ENCODE measurements at regions not wholly inside any gene's neighbourhood (a gene's known extent, or its start where the extent isn't known, plus 50 kb on each side); places are given as distances from the start of the nearest gene placed in this dataset.

DNA sequence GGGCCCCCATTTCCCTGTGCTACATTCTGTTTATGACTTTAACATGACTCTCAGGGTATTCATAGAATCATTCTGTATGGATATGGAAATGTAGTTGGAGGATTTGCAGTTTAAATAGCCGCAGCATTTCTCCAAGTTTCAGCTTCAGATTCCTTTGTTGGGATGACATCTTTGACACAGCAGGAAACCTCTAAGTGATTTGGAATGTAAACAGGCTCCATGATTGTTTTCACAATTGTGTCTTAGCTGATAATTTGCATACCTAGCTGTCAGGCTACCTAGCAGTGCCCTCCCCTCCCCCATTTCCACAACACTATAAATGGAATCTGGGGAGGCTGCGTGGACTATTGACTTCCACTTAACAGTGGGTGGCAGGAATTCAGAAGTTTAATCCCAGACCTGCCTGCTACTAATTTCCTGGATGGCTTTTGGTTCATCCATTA lies 290.2 kb downstream of the HLX start:
- TF ChIP-seq POLR2A (IDR thresholded peaks at IDR 0.05; ENCODE audit: low read depth, low read length): no peak
- FAIRE-seq: no peak
- no peak for DNase-seq (ENCODE audit: insufficient read length, low spot score)

DNA sequence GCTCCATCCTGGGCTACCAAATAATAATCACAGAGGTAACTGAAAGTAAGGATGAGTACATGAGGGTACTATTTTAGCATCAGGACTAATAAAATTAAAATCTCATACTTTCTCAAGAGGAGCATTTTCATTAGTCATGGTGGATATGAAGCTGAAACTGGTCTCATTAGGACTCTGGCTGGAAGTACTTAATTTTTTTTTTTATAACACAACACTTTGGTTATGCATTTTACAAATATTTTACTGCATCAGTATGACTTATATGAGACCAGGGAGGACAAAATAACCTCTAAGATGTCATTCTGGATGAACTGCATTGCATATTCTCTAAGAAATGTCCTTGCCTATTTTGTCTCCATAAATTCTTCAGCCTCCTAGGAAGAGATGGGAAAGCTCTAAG lies 290.9 kb downstream of the HLX start:
- no peak for FAIRE-seq
- TF ChIP-seq POLR2A (IDR thresholded peaks at IDR 0.05; ENCODE audit: low read depth, low read length): no peak
- DNase-seq (ENCODE audit: insufficient read length, low spot score): no peak

DNA sequence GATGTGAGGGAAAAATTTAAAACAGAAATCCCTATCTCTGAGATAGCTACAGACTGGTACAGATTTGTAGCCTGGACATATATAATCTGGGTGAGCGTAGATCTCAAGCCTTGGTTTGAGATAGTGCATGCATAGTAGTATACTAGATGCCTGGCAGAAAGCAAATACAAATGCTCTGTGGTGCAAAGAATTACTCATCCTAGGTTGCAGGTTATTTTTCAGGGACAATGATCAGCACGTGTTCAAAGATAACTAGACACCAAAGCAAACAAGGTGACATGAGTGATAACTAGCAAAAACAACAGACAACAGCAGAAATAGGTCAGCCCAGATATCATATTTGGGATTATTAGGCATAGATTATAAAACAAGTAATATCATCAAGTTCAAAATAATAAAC lies 292.5 kb downstream of the HLX start:
- TF ChIP-seq POLR2A (IDR thresholded peaks at IDR 0.05; ENCODE audit: low read depth, low read length): no peak
- DNase-seq (ENCODE audit: insufficient read length, low spot score) (no peak), FAIRE-seq (no peak)

DNA sequence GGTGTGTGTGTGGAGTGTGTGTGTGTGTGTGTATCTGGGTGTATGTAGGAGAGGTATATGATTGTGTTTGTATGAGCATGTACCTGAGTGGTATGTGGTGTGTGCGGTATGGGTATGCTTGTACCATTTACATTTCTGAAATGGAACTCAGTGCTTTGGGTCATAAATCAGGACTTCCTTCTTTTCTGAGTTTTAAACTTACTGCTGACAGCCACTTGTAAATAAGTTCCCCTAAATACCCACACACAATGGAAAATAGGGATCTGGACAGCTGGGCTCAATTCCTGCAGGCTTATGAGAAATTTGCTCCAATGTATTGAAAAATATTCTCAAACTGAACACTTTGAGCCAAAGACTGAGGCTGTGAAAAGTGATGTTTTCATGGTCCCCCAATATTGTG lies 293.6 kb downstream of the HLX start:
- no peak for FAIRE-seq
- DNase-seq (ENCODE audit: insufficient read length, low spot score): no peak
- no peak for TF ChIP-seq POLR2A (IDR thresholded peaks at IDR 0.05; ENCODE audit: low read depth, low read length)

DNA sequence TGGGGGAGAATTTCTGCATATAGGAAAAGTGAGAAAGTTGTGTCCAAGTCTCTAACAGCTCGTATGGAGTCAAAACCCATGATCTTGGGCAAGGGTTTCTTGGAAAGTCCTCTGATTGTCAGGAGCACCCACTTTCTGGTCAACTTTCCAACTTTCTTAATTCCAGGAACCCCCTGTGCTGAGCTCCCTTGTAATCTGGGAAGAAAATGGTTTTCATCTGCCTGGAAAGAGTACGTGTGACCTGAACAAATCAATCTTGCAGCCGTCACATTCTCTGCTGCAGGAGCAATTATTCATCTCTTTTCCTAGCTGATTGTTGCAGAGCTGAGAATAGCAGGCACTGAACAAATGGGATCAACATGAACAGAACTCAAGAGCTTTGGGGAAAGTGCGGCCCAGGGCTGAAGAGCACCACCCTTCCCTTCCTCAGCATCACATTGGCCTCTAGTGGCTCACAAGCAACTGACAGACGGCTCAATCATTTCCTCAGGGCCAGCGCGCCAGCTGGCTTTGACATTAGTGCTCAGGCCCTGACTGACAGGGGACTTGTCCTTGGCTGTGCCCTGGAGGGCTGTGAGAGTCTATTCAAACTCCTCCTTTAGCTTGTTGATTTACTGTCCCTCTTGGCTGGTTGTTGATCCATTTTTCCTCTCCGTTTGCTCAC lies 295.2 kb downstream of the HLX start:
- no peak for TF ChIP-seq POLR2A (IDR thresholded peaks at IDR 0.05; ENCODE audit: low read depth, low read length)
- FAIRE-seq (no peak), DNase-seq (ENCODE audit: insufficient read length, low spot score) (no peak)

DNA sequence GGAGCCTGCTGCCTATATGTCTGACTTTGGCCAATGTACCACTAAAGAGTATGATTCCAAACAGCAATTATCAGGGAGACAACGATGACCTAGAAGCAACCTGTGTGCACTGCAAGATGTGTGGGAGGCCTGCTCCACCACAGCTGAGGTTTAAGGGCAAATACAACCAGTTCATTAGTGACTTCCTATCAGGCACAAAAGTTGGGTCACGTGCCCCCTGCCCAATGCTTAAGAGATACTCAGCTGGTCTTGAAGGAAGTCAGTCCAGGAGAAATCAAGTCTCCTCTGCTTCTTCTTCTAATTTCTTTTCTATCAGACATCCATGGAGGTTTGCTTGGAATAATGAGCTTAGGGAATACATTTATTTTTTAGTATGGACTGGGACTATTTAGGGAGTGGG lies 296.0 kb downstream of the HLX start:
- TF ChIP-seq POLR2A (IDR thresholded peaks at IDR 0.05; ENCODE audit: low read depth, low read length): no peak
- no peak for DNase-seq (ENCODE audit: insufficient read length, low spot score)
- no peak for FAIRE-seq

DNA sequence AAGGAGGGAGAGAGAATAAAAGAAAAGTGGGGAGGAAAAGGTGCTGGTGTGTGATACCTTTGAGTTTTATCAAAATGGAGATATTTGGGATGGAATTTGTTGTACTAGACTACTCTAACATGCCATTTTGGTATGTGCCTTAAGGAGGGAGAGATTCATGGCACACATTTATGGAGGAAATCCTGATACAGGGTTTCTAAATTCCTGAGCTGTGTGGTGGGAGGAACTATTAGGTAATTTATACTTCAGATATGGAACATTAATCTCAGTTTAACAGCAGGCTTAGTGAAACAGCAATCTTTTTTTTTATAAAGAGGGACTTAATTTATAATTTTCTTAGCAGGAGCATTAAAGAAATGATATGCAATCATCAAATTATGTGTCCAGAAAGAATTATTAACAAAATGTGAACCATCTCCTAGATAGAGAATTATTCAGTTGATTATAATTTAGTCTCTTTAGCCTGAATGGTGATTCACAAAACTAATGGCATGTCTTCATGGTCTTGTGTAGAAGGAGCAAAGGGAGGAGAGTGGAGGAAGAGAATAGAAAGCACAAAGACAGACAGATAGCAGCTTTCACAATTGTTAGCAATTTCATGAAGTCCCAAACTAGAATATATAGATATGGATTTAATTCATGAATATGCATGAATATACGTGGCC lies 301.6 kb downstream of the HLX start:
- TF ChIP-seq POLR2A (IDR thresholded peaks at IDR 0.05; ENCODE audit: low read depth, low read length): no peak
- no peak for FAIRE-seq

DNA sequence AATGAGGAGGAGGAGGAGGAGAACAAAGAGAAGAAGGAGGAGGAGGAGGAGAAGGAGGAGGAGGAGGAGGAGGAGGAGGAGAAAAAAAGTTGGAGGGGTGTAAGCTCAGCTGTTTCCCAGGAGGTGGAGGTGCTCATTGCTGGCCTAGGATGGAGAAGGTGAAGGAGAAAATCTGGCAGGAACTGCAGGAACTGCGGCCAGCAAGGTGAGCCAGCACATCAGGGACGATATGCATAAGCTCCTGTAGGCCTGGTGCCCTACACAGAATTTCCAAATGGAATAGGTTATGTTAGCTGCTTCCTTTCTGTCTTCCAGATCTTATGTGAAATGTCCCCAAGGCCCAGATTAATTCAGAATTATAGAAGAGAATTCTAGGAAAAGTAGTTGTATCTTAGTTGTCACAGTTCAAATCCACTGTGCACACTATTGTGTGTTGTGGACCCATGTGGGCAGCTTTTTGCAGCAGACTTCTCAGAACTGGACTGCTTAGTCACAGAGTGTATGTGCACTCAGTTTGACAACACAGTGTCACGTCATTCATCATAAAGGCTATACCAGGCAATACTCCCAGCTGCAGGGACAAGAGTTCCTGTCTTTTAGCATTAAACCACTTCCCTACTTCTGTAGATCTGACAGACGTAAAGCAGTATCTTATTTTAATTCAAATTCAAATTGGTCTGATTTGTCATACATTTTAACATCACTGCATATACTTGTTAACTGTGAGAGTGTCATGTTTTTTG lies 303.7 kb downstream of the HLX start:
- TF ChIP-seq POLR2A (IDR thresholded peaks at IDR 0.05; ENCODE audit: low read depth, low read length): no peak
- FAIRE-seq: no peak
- no peak for DNase-seq (ENCODE audit: insufficient read length, low spot score)

More for the DNA sequence above, 301.6 kb downstream of the HLX start:
- DNase-seq (ENCODE audit: insufficient read length, low spot score): no peak

DNA sequence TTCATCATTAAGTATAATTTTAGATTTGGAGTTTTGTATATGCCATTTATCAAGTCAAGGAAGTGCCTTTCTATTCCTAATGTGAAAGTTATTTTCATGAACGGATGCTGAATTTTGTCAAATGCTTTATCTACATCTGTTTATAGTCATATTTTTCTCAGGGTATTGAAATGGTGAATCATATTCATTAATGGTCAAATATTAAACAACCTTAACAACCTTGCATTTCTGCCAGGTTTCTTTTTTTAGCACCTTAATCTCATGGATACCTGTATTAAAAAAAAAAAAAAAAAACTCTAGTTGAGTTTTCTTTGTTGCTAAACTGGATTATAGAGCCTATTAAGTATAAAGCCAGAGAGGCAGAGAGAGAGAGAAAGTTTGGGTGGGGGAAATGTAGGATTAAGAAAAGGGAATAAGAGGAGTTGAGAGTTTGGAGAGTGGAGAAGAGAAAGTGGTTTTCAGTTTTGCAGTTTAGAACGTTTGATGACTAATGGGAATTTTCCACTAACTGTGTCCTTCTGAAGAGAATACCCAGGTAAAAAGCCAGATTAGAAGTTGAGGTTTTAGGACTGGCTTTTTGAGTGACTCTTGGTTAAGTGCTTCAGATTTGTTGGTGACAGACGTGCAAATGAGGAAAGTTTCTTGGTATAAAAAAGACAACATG lies 305.0 kb downstream of the HLX start:
- TF ChIP-seq POLR2A (IDR thresholded peaks at IDR 0.05; ENCODE audit: low read depth, low read length): no peak
- FAIRE-seq: no peak
- DNase-seq (ENCODE audit: insufficient read length, low spot score): no peak

DNA sequence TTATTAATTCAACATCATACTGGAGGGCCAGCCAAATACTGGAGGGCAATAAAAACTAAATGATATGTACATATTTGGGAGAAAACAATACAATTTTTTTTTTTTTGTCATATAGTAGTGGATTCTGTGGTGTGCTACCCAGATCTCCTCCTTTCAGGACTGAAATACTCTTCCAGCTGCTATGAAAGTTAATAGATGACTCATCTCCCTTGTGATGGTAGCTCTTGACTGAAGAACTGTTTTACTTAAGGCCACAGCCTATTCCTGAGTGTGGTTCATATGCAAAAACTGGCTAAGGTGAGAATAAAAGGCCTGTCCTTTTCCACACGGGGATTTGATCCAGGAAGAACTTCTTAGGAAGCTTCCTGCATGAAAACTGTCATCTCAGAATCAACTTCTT lies 307.9 kb downstream of the HLX start:
- no peak for TF ChIP-seq POLR2A (IDR thresholded peaks at IDR 0.05; ENCODE audit: low read depth, low read length)
- FAIRE-seq (no peak), DNase-seq (ENCODE audit: insufficient read length, low spot score) (no peak)

DNA sequence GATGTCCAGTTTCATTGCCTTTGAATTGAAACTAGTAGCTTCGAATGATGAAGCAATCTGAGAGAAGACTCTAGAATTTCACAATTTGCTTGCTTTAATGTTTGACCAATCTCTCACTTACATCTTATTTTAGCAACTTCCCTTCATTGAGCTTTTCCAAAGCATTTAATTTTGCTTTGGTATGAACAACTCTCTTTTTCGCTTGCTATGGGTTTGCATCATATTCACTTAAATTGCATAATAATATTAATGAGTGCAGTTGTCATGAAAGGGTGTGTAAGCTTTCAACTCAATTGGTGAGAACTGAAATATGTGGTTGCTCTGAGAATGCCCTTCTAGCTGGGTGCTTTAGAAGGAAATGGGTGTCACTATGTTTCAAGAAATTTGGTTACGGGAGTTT lies 309.2 kb downstream of the HLX start:
- FAIRE-seq: no peak
- no peak for DNase-seq (ENCODE audit: insufficient read length, low spot score)
- TF ChIP-seq POLR2A (IDR thresholded peaks at IDR 0.05; ENCODE audit: low read depth, low read length): no peak

DNA sequence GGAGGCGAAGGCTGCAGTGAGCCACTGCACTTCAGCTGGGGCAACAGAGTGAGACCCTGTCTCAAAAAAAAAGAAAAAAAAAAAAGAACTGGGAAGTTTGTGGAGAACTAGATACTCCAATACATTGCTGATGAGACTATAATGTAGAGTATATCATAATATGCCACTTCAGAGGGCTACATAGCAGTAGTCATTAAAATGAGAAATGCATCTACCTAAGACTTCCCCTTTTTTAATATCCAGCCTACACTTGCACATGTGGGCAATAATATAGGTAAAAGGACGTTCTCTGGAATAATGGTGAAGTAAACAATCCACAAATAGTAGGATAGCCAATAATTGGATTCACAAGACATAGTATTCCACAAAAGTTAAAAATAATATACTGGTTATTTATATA lies 311.0 kb downstream of the HLX start:
- DNase-seq (ENCODE audit: insufficient read length, low spot score) (no peak), FAIRE-seq (no peak)
- no peak for TF ChIP-seq POLR2A (IDR thresholded peaks at IDR 0.05; ENCODE audit: low read depth, low read length)

DNA sequence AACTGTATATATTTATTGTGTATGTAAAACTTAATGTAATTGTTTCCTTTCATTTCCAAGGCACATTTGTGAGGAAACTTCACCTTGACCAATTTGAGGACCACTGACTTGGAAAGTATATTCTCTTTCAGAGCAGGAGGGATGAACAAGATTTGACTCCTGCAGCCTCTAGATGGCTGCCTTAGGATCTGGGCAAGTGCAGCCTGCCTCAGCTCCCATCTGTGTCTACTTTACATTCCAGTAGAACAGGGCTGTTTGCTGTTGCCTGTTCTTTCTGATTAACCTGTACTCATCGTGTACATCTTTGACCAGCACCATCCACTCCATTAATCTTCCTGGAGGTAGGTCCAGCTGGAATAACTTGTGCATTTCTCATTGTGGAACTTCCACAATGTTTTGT lies 312.8 kb downstream of the HLX start:
- no peak for DNase-seq (ENCODE audit: insufficient read length, low spot score)

DNA sequence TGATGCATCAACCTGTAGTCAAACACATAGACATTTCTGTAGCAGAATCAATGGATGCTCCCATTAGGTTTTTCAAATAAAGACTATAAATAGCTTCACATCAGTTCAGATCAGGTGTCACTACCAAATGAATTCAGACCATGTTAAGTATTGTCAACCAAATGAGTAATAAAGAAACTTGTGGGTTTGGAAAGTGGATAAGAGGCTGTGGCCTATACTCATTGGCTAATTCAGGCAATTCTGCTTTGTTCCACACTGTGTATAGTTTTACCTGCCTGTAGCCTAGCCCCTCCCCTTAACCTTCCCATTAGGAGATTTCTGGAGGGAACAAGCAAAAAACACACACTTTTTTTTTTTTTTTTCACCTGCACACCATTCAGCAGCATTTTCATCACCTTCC lies 321.2 kb downstream of the HLX start:
- DNase-seq (ENCODE audit: insufficient read length, low spot score) (no peak), FAIRE-seq (no peak)
- TF ChIP-seq POLR2A (IDR thresholded peaks at IDR 0.05; ENCODE audit: low read depth, low read length): no peak

More for the DNA sequence above, 312.8 kb downstream of the HLX start:
- TF ChIP-seq POLR2A (IDR thresholded peaks at IDR 0.05; ENCODE audit: low read depth, low read length): no peak
- FAIRE-seq: no peak

Measured in H54 (cell line).